T-helper 9 cell (primary cell): ENCODE measurements at regions not wholly inside any gene's neighbourhood (a gene's known extent, or its start where the extent isn't known, plus 50 kb on each side); places are given as distances from the start of the nearest gene placed in this dataset.
"Not testable (repeated sequence)": the region's sequence is repeated elsewhere in the genome, so short reads cannot be mapped to it uniquely, and the experiment has no call there.

Experiments used
- DNase-seq: peaks from one replicate; pipeline ENCODE4 v3.0.0-alpha.2; 2020

- DNase-seq, result no peak
Observed at GRCh38 chr5:68821056-68821455, 272.8 kb upstream of the SLC30A5 start.

DNA sequence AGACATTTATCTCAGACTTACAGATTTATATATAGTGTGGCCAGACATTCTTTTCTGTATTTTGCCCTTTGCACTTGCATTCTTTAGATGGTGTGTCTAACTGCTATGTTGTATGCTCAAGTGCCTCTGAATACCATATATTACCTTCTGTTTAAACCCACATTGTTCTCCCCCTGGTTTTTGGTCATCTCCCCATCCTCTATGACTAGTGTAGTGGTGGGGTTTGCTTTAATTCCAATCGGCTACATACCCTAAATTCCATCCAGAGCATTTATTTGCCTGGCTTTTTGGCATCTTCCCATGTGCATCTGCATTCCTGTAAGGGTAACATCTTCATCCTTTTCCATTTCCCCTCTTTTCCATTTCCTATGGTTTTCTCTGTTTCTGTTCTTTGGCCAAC, 271.0 kb upstream of the SLC30A5 start:
- no peak for DNase-seq

- DNase-seq, result no peak
Observed at GRCh38 chr5:68823301-68823700, 270.5 kb upstream of the SLC30A5 start.

GRCh38 chr5:68830377-68830898, 263.4 kb upstream of the SLC30A5 start:
- no peak for DNase-seq

DNA sequence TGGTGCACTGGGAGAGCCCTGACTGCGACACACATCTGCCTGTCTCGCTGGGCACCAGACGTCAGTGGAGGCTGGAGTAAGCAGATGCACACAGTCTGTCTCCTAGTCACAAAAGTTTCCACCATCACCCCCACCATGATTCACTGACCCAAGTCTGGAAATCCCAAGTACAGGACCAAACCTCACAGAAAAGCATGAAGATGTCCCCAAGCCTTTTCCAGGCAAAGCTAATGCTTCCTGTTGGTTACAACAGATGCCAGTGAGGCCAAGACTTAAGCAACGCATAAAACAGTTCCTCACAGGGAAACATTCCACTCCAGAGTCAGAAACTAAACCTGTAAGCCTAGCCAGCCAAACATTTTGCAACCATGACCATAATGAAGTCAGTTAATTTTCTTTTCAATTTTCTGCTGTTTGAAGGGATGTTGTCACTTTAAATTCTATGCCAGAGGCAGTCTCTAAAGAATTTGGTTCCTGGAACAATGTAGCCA, 259.3 kb upstream of the SLC30A5 start:
- no peak for DNase-seq

DNA sequence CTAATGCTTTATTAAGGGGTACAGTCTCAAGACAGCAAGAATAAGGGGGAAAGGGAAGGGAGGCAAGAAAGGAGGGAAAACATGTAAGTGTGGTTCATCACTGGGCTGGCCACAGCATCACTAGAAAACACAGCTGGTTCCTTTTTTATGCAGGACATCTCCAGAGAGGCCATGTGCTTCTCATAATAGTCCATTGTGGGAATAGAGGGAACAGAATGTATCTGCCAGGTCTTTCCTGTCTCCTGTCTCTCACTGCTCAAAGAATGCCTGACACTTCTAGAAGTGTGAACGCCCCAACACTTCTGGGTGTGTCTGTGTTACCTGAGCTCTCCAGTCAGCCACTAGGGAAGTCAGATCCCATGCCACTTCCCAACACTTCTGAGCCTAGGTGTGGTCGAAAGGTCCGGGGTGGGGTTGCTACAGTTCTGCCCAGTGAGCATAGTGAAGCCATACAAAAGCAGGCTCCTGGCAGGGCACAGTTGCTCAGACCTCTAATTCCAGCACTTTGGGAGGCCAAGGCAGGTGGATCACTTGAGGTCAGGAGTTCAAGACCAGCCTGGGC, 255.6 kb upstream of the SLC30A5 start:
- DNase-seq, result no peak

GRCh38 chr5:68839019-68839552, 254.7 kb upstream of the SLC30A5 start:
- no peak for DNase-seq

GRCh38 chr5:68843624-68844364, 250.0 kb upstream of the SLC30A5 start:
- no peak for DNase-seq

DNA sequence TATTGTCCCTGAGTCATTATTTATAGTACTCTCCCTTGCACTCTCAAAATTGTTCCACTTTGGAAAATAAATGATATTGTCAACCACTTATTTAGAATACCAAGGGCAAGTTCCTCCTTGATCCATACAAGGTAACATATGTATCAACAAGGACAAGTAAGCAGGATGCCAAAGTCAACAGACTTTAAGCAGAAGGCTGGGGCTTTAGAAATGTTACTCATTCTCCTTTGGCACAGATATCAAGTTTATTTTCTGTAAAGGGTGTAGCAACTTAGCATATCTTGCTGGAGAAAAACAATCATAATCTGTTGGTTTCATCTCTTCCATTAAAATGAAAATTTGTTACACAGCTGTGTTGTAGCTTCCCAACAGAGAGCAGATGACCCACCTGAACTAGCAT, 248.7 kb upstream of the SLC30A5 start:
- no peak for DNase-seq

GRCh38 chr5:68846828-68847227, 247.0 kb upstream of the SLC30A5 start:
- no peak for DNase-seq

DNA sequence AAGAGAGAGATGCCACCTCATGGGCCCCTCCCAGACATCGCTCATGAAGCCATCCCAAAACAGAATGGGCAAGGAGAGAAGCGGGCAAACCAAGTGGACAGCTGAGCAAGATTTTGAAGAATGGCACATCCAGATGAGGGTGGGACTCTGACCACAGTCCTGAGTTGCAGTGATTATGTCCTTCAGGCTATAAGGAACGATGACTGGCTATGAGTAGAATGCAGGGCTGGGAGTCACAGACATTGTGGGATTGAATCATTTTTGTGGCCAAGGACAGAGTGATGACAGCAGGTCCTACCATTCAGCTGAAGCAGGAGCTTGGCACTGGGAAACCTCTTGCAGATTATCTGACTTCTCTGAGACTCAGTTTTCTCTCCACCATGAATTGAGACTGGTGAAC, 245.7 kb upstream of the SLC30A5 start:
- no peak for DNase-seq

- DNase-seq, result no peak
Observed at GRCh38 chr5:68849103-68849502, 244.7 kb upstream of the SLC30A5 start.

DNA sequence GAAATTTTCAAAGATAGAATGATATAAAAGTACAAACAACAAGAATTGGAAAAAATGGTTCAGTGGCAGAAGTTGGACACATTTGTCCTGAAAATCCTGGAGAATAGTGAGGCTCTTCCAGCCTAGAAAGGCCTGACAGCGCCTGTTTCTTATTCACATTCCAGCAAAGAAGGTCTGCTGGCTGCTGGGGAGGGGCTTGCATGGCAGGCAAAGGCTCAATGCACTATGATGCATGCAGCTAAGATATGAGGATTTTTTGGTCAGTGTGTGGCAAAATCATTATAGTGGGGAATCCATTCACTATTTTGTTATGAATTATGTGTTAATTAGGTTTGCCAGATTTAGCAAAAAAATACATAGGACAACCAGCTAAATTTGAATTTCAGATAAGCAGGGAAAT, 243.9 kb upstream of the SLC30A5 start:
- DNase-seq, result no peak

- no peak for DNase-seq
Observed at GRCh38 chr5:68861099-68861498, 232.7 kb upstream of the SLC30A5 start.

GRCh38 chr5:68862560-68862959, 231.3 kb upstream of the SLC30A5 start:
- no peak for DNase-seq

- DNase-seq, result not testable (repeated sequence)
Observed at GRCh38 chr5:68865192-68865591, 228.6 kb upstream of the SLC30A5 start.

- DNase-seq, result no peak
Observed at GRCh38 chr5:68872088-68872839, 221.6 kb upstream of the SLC30A5 start.

DNA sequence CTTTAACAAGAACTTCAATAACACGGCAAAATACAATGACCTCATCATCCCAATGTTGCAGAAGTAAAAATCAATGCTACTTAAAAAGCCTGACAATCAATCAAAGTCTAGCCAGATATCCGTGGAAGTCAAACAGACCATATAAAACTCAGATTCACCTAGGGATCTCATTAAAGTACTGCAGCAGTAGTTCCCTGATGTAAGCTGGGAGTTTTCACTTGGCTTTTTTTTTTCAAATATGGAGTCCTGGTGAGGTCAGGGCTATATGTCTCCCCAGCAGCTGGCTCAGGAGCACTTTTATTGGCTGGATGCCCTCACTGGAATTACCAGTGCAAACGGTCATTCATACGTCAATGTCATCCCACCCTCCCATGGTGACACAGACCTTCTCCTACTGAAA, 220.6 kb upstream of the SLC30A5 start:
- DNase-seq, result no peak

DNA sequence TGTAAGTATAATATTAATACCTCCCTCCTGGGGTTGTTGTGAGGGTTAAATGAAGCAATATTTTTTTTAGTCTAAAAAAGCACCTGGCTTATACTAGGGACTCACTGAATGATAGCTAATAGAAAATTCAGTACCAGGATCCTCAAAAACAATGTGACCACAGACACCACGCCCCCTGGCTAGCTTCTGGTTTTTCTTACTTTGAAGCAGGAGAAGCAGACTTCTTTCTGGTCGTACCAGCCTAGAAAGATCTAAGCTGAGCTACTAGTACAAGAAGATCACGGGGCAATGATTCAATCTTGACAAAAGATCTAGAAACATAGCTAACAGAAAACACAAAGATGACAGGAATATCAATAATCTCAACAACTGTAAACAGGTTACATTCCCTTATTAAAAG, 218.5 kb upstream of the SLC30A5 start:
- no peak for DNase-seq

- no peak for DNase-seq
Observed at GRCh38 chr5:68883436-68883835, 210.4 kb upstream of the SLC30A5 start.

DNA sequence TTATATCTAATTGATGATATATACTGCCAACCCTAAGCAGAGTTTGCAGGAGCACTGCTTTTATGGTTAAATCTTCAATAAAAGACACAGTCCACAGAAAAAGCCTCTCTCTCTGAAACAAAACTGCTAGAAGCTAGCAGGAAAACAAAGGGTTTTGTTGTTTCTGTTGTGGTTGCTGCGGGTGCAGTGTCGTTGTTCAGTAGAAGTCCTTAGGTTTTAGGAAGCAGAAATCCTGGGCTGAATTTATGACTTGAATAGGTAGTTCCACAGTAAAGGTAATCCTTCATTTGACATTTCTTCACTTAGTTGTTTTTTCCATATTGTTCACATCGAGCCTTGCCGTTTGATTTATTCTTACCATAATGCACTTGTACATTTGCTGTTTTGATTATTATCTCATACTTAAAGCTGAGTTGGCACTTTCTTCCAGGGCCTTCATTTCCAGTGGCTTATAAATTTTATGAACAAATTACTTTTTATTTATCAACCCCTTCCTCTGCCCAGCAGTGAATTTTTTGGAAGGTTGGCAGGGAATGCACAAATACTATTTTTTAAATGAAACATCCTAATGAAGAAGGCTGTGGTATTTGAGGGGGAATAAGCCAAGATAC, 209.6 kb upstream of the SLC30A5 start:
- no peak for DNase-seq

GRCh38 chr5:68884883-68885282, 208.9 kb upstream of the SLC30A5 start:
- no peak for DNase-seq

GRCh38 chr5:68886814-68887213, 207.0 kb upstream of the SLC30A5 start:
- DNase-seq, result no peak
